Liver (tissue), 8 donors: ENCODE measurements at regions not wholly inside any gene's neighbourhood (a gene's known extent, or its start where the extent isn't known, plus 50 kb on each side); places are given as distances from the start of the nearest gene placed in this dataset.

Experiments used
- DNase-seq: peaks from one replicate; pipeline ENCODE4 v3.0.0-alpha.2; 2017; ENCODE audit warnings: low spot score
- H3K27ac ChIP-seq, 2 donors: one replicate each; pipeline ENCODE4 v1.7.0; 2013; ENCODE audit warnings: inconsistent platforms in 2 of 2, low read length in 2 of 2, control low read depth in 1 of 2, low read depth in 1 of 2, mild to moderate bottlenecking in 1 of 2
- H3K27me3 ChIP-seq, 4 donors: one replicate each; pipeline versions ENCODE4 v1.6.1 to v1.7.0; 2013; ENCODE audit warnings: low read length in 3 of 4, inconsistent platforms in 1 of 4, mild to moderate bottlenecking in 1 of 4, moderate library complexity in 1 of 4; ENCODE audit not compliant: control insufficient read depth in 4 of 4, insufficient read depth in 4 of 4
- H3K36me3 ChIP-seq, 4 donors: one replicate each; pipeline versions ENCODE4 v1.6.1 to v1.7.0; 2013; ENCODE audit warnings: low read length in 3 of 4, mild to moderate bottlenecking in 3 of 4, low read depth in 1 of 4, moderate library complexity in 1 of 4; ENCODE audit not compliant: control insufficient read depth in 4 of 4, insufficient read depth in 3 of 4
- H3K4me1 ChIP-seq, 4 donors: one replicate each; pipeline versions ENCODE4 v1.6.1 to v1.7.0; 2013; ENCODE audit warnings: low read length in 3 of 4, mild to moderate bottlenecking in 3 of 4, moderate library complexity in 1 of 4; ENCODE audit not compliant: control insufficient read depth in 4 of 4, insufficient read depth in 4 of 4
- H3K4me3 ChIP-seq, 3 donors: one replicate each; pipeline versions ENCODE4 v1.6.1 to v1.7.0; 2013; ENCODE audit warnings: low read length in 3 of 3, control low read depth in 1 of 3, low read depth in 1 of 3, mild to moderate bottlenecking in 1 of 3
- H3K9ac ChIP-seq, 2 donors: one replicate each; pipeline ENCODE4 v1.7.0; 2013; ENCODE audit warnings: low read length in 2 of 2, mild to moderate bottlenecking in 2 of 2, moderate library complexity in 2 of 2, control low read depth in 1 of 2, low read depth in 1 of 2
- H3K9me3 ChIP-seq, 4 donors: one replicate each; pipeline versions ENCODE4 v1.6.1 to v1.7.0; 2013; ENCODE audit warnings: low read length in 3 of 4; ENCODE audit not compliant: control insufficient read depth in 4 of 4
- CTCF ChIP-seq: fragments of 150-350 bp; IDR thresholded peaks from 2 replicates; pipeline ENCODE4 v1.5.1; 2017; ENCODE audit warnings: improper control_type of control experiment, low read depth, low read length; ENCODE audit not compliant: missing input control
- EGR1 ChIP-seq, 2 donors: IDR thresholded peaks; 2 replicates each; pipeline ENCODE4 v1.6.1; 2016 to 2018; ENCODE audit warnings: antibody characterized with exemption in 2 of 2, low read depth in 2 of 2
- FOXA1 ChIP-seq: IDR thresholded peaks from 2 replicates; pipeline ENCODE4 v1.6.1; 2016; ENCODE audit warnings: antibody characterized with exemption
- FOXA2 ChIP-seq: IDR thresholded peaks from 2 replicates; pipeline ENCODE4 v1.6.1; 2016; ENCODE audit warnings: antibody characterized with exemption
- GABPA ChIP-seq, 2 donors: IDR thresholded peaks in 1 of 2; conservative IDR thresholded peaks in 1 of 2; 2 replicates each; pipeline ENCODE4 v1.6.1; 2016; ENCODE audit warnings: antibody characterized with exemption in 2 of 2, mild to moderate bottlenecking in 1 of 2, moderate library complexity in 1 of 2
- HNF4A ChIP-seq, 2 donors: conservative IDR thresholded peaks; 2 replicates each; pipeline ENCODE4 v1.6.1; 2016; ENCODE audit warnings: antibody characterized with exemption in 2 of 2, mild to moderate bottlenecking in 2 of 2
- HNF4G ChIP-seq: IDR thresholded peaks from 2 replicates; pipeline ENCODE4 v1.6.1; 2016; ENCODE audit warnings: antibody characterized with exemption
- JUND ChIP-seq, 2 donors: IDR thresholded peaks; 2 replicates each; pipeline ENCODE4 v1.6.1; 2016; ENCODE audit warnings: antibody characterized with exemption in 2 of 2
- NR2F2 ChIP-seq: IDR thresholded peaks from 2 replicates; pipeline ENCODE4 v1.6.1; 2016; ENCODE audit warnings: antibody characterized with exemption
- RAD21 ChIP-seq, 2 donors: IDR thresholded peaks; 2 replicates each; pipeline ENCODE4 v1.6.1; 2016; ENCODE audit warnings: antibody characterized with exemption in 2 of 2, mild to moderate bottlenecking in 2 of 2
- REST ChIP-seq: IDR thresholded peaks from 2 replicates; pipeline ENCODE4 v1.6.1; 2016; ENCODE audit warnings: antibody characterized with exemption, mild to moderate bottlenecking
- RXRA ChIP-seq, 2 donors: IDR thresholded peaks; 2 replicates each; pipeline ENCODE4 v1.6.1; 2017 to 2018; ENCODE audit warnings: antibody characterized with exemption in 2 of 2, mild to moderate bottlenecking in 1 of 2
- SP1 ChIP-seq: IDR thresholded peaks from 2 replicates; pipeline ENCODE4 v1.6.1; 2018; ENCODE audit warnings: antibody characterized with exemption, mild to moderate bottlenecking
- TAF1 ChIP-seq: conservative IDR thresholded peaks from 2 replicates; pipeline ENCODE4 v1.6.1; 2016; ENCODE audit warnings: antibody characterized with exemption, mild to moderate bottlenecking
- YY1 ChIP-seq: IDR thresholded peaks from 2 replicates; pipeline ENCODE4 v1.6.1; 2016; ENCODE audit warnings: antibody characterized with exemption, mild to moderate bottlenecking
- WGBS: extraction: QIAGEN DNeasy Blood & Tissue Kit; methylation state at CpG from one replicate; pipeline ENCODE4 v1.1.7; 2013; 5-methylcytosine and 5-hydroxymethylcytosine counted together
- TF ChIP-seq, protein P1 (sequence below): IDR thresholded peaks from 2 replicates; pipeline ENCODE4 v1.6.1; 2016; ENCODE audit warnings: antibody characterized with exemption
- TF ChIP-seq, protein P2 (sequence below): IDR thresholded peaks from 2 replicates; pipeline ENCODE4 v1.6.1; 2016; ENCODE audit warnings: antibody characterized with exemption
- donor health status: healthy.
- donor health status: healthy.
- donor health status: healthy.
- donor health status: healthy.
- donor health status: healthy.

GRCh38 chr10:7481368-7481765, 70.5 kb upstream of the SFMBT2 start:
- H3K4me1 ChIP-seq = peaks cover 0 to 2% (median 0%) of the 10 kb centered on the region in 4 donors
- peaks cover 0 to 6% (median 1%) of the 10 kb centered on the region in 4 donors for H3K9me3 ChIP-seq
- H3K27ac ChIP-seq = no peak overlapping the region
- no peak overlapping the region for H3K9ac ChIP-seq
- H3K36me3 ChIP-seq = no peaks in the 10 kb centered on the region
- no peaks in the 10 kb centered on the region for H3K27me3 ChIP-seq
- no peak overlapping the region for H3K4me3 ChIP-seq
- no peak for DNase-seq
- WGBS = 66% methylated on average over 5 of the region's 5 CpGs
- no peak for TF ChIP-seq YY1
- no peak for TF ChIP-seq NR2F2
- TF ChIP-seq, protein P1, sequence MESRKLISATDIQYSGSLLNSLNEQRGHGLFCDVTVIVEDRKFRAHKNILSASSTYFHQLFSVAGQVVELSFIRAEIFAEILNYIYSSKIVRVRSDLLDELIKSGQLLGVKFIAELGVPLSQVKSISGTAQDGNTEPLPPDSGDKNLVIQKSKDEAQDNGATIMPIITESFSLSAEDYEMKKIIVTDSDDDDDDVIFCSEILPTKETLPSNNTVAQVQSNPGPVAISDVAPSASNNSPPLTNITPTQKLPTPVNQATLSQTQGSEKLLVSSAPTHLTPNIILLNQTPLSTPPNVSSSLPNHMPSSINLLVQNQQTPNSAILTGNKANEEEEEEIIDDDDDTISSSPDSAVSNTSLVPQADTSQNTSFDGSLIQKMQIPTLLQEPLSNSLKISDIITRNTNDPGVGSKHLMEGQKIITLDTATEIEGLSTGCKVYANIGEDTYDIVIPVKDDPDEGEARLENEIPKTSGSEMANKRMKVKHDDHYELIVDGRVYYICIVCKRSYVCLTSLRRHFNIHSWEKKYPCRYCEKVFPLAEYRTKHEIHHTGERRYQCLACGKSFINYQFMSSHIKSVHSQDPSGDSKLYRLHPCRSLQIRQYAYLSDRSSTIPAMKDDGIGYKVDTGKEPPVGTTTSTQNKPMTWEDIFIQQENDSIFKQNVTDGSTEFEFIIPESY = no peak
- TF ChIP-seq SP1 = no peak
- TF ChIP-seq HNF4G = no peak
- TF ChIP-seq GABPA (IDR thresholded peaks at IDR 0.05 in 1 of 2, conservative IDR thresholded peaks at IDR 0.05 in 1 of 2) = no peak
- TF ChIP-seq REST = no peak
- no peak for TF ChIP-seq RAD21 (IDR thresholded peaks at IDR 0.05)
- TF ChIP-seq CTCF = no peak
- no peak for TF ChIP-seq FOXA1
- TF ChIP-seq FOXA2 = no peak
- TF ChIP-seq TAF1 = no peak
- TF ChIP-seq, protein P2, sequence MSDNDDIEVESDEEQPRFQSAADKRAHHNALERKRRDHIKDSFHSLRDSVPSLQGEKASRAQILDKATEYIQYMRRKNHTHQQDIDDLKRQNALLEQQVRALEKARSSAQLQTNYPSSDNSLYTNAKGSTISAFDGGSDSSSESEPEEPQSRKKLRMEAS = no peak
- TF ChIP-seq HNF4A (conservative IDR thresholded peaks at IDR 0.05) = no peak
- no peak for TF ChIP-seq EGR1 (IDR thresholded peaks at IDR 0.05; ENCODE audit: low read depth in 2 of 2)

GRCh38 chr10:7480742-7481367, 70.0 kb upstream of the SFMBT2 start:
- WGBS = 61% methylated on average over 8 of the region's 8 CpGs
- no peak overlapping the region for H3K9ac ChIP-seq
- no peak for TF ChIP-seq NR2F2
- TF ChIP-seq REST = no peak
- no peak for TF ChIP-seq CTCF
- no peak for TF ChIP-seq SP1
- no peak for TF ChIP-seq RXRA (IDR thresholded peaks at IDR 0.05)
- TF ChIP-seq, protein P2 = no peak
- no peak for TF ChIP-seq JUND (IDR thresholded peaks at IDR 0.05)
- no peak for TF ChIP-seq EGR1 (IDR thresholded peaks at IDR 0.05; ENCODE audit: low read depth in 2 of 2)

More at GRCh38 chr10:7480742-7481367, 70.0 kb upstream of the SFMBT2 start:
- no peaks in the 10 kb centered on the region for H3K27me3 ChIP-seq
- no peaks in the 10 kb centered on the region for H3K36me3 ChIP-seq
- no peak for DNase-seq
- peaks cover 0 to 6% (median 1%) of the 10 kb centered on the region in 4 donors for H3K9me3 ChIP-seq
- H3K4me1 ChIP-seq = peaks cover 0 to 2% (median 0%) of the 10 kb centered on the region in 4 donors
- H3K27ac ChIP-seq = peak overlapping the region in 1 of 2 donors; percentile 31
- no peak overlapping the region for H3K4me3 ChIP-seq
